ENCODE measurements at regions not wholly inside any gene's neighbourhood (a gene's known extent, or its start where the extent isn't known, plus 50 kb on each side); places are given as distances from the start of the nearest gene placed in this dataset.

- ChIA-PET POLR2A (no interaction called here), CTCF (interaction anchor here (1.2 kb wide), 1 partner anchor 9 kb away, joined by 3 read pairs; no protein-coding TSS in a partner anchor)
- no peaks in the 10 kb centered on the region for H3K4me1 ChIP-seq
- no peak for TF ChIP-seq TP53 (CRISPR knock-in tag; IDR thresholded peaks at IDR 0.05)
- no peak for TF ChIP-seq HES2 (IDR thresholded peaks at IDR 0.05)
- no peak for TF ChIP-seq RNF2 (IDR thresholded peaks at IDR 0.05; ENCODE audit: borderline replicate concordance, low read depth)
- TF ChIP-seq ZNF302 (CRISPR knock-in tag; IDR thresholded peaks at IDR 0.05) = no peak
- no peak for TF ChIP-seq RFX5 (IDR thresholded peaks at IDR 0.05)
- no peak for TF ChIP-seq CHD4 (IDR thresholded peaks at IDR 0.05; ENCODE audit: borderline replicate concordance)
- TF ChIP-seq, protein P1, sequence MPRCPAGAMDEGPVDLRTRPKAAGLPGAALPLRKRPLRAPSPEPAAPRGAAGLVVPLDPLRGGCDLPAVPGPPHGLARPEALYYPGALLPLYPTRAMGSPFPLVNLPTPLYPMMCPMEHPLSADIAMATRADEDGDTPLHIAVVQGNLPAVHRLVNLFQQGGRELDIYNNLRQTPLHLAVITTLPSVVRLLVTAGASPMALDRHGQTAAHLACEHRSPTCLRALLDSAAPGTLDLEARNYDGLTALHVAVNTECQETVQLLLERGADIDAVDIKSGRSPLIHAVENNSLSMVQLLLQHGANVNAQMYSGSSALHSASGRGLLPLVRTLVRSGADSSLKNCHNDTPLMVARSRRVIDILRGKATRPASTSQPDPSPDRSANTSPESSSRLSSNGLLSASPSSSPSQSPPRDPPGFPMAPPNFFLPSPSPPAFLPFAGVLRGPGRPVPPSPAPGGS (IDR thresholded peaks at IDR 0.05) = no peak
- no peak for TF ChIP-seq POLR2AphosphoS2 (conservative IDR thresholded peaks at IDR 0.05; ENCODE audit: low read length)
- TF ChIP-seq RAD21 (conservative IDR thresholded peaks at IDR 0.05 in 1 of 2, IDR thresholded peaks at IDR 0.05 in 1 of 2) = no peak
- TF ChIP-seq, protein P2, sequence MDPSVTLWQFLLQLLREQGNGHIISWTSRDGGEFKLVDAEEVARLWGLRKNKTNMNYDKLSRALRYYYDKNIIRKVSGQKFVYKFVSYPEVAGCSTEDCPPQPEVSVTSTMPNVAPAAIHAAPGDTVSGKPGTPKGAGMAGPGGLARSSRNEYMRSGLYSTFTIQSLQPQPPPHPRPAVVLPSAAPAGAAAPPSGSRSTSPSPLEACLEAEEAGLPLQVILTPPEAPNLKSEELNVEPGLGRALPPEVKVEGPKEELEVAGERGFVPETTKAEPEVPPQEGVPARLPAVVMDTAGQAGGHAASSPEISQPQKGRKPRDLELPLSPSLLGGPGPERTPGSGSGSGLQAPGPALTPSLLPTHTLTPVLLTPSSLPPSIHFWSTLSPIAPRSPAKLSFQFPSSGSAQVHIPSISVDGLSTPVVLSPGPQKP (IDR thresholded peaks at IDR 0.05; ENCODE audit: low read depth, low read length) = no peak
- no peak for TF ChIP-seq E2F6 (IDR thresholded peaks at IDR 0.05; ENCODE audit: borderline replicate concordance, low read depth)
- no peak for TF ChIP-seq CTCF (IDR thresholded peaks at IDR 0.05)
- no peak for TF ChIP-seq POLR2A (IDR thresholded peaks at IDR 0.05; ENCODE audit: low read length)
- ATAC-seq (no peak), DNase-seq (ENCODE audit: low read depth in 1 of 2, low spot score in 1 of 2) (no peak), FAIRE-seq (no peak)
- H3K4me2 ChIP-seq = no peak overlapping the region
- H3K4me3 ChIP-seq = no peak overlapping the region
- no peak overlapping the region for H3K27ac ChIP-seq
- H3K9me3 ChIP-seq = no peaks in the 10 kb centered on the region
- 62% methylated on average over 23 of the region's 25 CpGs for whole genome bisulfite sequencing (ENCODE audit: missing lambda C conversion rate)
Observed at GRCh38 chr11:129743112-129743815, 72.4 kb upstream of the TMEM45B start.

DNA sequence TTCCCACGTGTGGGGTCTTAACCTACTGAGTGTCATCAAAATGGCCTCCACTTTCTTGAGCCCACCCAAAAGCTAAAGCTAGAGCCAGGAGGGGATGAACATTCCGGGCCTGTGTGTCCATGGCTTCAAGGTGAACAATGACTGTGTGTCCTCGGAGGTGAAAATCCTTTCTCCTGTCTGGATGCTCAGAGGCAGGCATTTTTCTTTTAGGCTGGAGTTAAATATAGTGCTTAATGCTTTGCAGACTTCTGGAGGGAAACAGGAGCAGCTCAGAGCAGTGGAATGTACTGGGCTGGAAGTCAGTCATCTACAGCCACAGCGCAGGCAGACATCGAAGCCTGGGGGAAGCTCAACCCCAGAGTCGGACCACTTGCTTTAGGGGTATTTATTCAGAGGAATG lies 68.6 kb upstream of the TMEM45B start:
- WGBS (ENCODE audit: missing lambda C conversion rate) = 52% methylated on average over 6 of the region's 6 CpGs
- Histone ChIP-seq H3K4me3 (no peak overlapping the region), H3K9me3 (no peaks in the 10 kb centered on the region), H3K4me1 (no peaks in the 10 kb centered on the region), H3K27ac (no peak overlapping the region), H3K4me2 (no peak overlapping the region)
- POLR2A ChIA-PET = no interaction called here
- DNase-seq (ENCODE audit: low read depth in 1 of 2, low spot score in 1 of 2) = no peak
- no peak for FAIRE-seq
- CTCF ChIA-PET = interaction anchor here (1.4 to 5.2 kb wide), 3 partner anchors 10 to 383 kb away, joined by 6 to 45 read pairs (median 8); partner anchors contain the start of gene BARX2
- TF ChIP-seq, protein P3, sequence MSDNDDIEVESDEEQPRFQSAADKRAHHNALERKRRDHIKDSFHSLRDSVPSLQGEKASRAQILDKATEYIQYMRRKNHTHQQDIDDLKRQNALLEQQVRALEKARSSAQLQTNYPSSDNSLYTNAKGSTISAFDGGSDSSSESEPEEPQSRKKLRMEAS (IDR thresholded peaks at IDR 0.05) = no peak
- TF ChIP-seq ZNF302 (CRISPR knock-in tag; IDR thresholded peaks at IDR 0.05) (no peak), POLR2A (IDR thresholded peaks at IDR 0.05; ENCODE audit: low read length) (no peak), E2F6 (IDR thresholded peaks at IDR 0.05; ENCODE audit: borderline replicate concordance, low read depth) (no peak), TFCP2L1 (CRISPR knock-in tag; IDR thresholded peaks at IDR 0.05) (no peak), HOXB5 (CRISPR knock-in tag; IDR thresholded peaks at IDR 0.05) (no peak), FOXS1 (CRISPR knock-in tag; IDR thresholded peaks at IDR 0.05) (no peak), GATA3 (IDR thresholded peaks at IDR 0.05; ENCODE audit: borderline replicate concordance) (no peak), RCOR1 (IDR thresholded peaks at IDR 0.05; ENCODE audit: low read depth, low read length) (no peak), EHMT2 (IDR thresholded peaks at IDR 0.05; ENCODE audit: low read depth) (no peak), EP300 (IDR thresholded peaks at IDR 0.05) (no peak), ZC3H11A (IDR thresholded peaks at IDR 0.05) (no peak), KDM5A (IDR thresholded peaks at IDR 0.05) (no peak), CTCF (IDR thresholded peaks at IDR 0.05) (no peak), EHF (CRISPR knock-in tag; IDR thresholded peaks at IDR 0.05) (no peak), HOXB13 (CRISPR knock-in tag; IDR thresholded peaks at IDR 0.05; ENCODE audit: low read depth) (no peak), BHLHE40 (IDR thresholded peaks at IDR 0.05; ENCODE audit: low read depth, low read length) (no peak)
- ATAC-seq = no peak

All from A549 (cell line).